ENCODE measurements at regions not wholly inside any gene's neighbourhood (a gene's known extent, or its start where the extent isn't known, plus 50 kb on each side); places are given as distances from the start of the nearest gene placed in this dataset.
A peak's percentile ranks its signal among the peaks of the same experiment; 100 is the strongest.

GRCh38 chr7:155887174-155887525 lies 74.9 kb upstream of the SHH start:
- ATAC-seq (ENCODE audit: low FRiP score) = no peak
- 82 to 88% methylated on average over 11 of the region's 11 CpGs for WGBS, 2 donors

DNA sequence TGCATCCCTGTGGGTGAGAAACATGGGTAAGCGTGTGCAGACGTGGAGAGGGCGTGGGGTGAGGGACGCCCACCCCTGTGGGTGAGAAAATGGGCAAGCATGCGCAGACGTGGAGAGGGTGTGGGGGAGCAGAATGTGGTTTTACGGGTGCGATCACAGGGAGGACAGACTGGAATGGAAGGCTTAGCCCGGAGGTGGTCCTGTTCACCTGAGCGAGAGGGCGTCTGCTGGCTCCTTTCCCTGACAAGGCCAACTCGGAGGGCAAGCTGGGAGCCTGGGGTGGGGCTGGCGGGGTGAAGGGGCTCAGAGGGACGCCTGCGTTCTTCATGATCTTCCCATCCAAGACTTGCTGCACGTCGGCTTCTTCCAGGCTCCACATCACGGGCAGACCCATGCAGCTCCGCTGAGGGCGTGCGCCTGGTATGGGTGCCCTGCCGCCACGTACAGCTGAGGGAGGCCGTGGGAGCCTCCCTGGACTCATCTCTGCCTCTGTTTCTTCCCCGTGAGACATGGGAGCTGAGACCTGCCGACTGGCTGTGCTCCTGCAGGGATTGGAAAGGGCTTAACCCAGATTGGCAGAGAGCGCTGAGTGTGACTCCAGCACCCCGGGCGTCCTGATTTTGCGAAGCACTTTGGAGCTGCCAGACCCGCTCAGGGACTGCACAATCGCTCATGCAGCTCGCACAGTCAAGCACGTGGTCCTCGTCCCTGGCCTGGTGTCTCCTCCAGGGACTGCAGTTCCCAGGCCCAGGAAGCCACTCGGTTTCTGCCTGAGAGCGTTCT lies 74.3 kb upstream of the SHH start:
- H3K4me1 ChIP-seq (ENCODE audit: control insufficient read depth in 1 of 2, insufficient read depth in 2 of 2, low read length in 2 of 2) = no peaks in the 10 kb centered on the region
- WGBS, 2 donors = 86 to 90% methylated on average over 37 of the region's 37 CpGs
- H3K27ac ChIP-seq (ENCODE audit: low read depth in 1 of 2, low read length in 2 of 2) = no peak overlapping the region
- no peaks in the 10 kb centered on the region for H3K36me3 ChIP-seq (ENCODE audit: control insufficient read depth in 1 of 2, insufficient read depth in 2 of 2, low read length in 1 of 2)
- ATAC-seq (ENCODE audit: low FRiP score) = no peak
- intact Hi-C loops (cut with DNase I) = no loop called here
- no peaks in the 10 kb centered on the region for H3K27me3 ChIP-seq (ENCODE audit: control insufficient read depth in 1 of 2, insufficient read depth in 2 of 2, low read length in 1 of 2)
- H3K4me3 ChIP-seq (ENCODE audit: low read length in 2 of 2) = no peak overlapping the region
- DNase-seq = peak in 1 of 2 donors; percentile 72
- H3K9me3 ChIP-seq (ENCODE audit: control insufficient read depth, low read length) = no peaks in the 10 kb centered on the region

More at GRCh38 chr7:155887174-155887525, 74.9 kb upstream of the SHH start:
- no peak overlapping the region for H3K27ac ChIP-seq (ENCODE audit: low read depth in 1 of 2, low read length in 2 of 2)
- intact Hi-C loops (cut with DNase I) = no loop called here
- H3K9me3 ChIP-seq (ENCODE audit: control insufficient read depth, low read length) = no peaks in the 10 kb centered on the region
- no peaks in the 10 kb centered on the region for H3K36me3 ChIP-seq (ENCODE audit: control insufficient read depth in 1 of 2, insufficient read depth in 2 of 2, low read length in 1 of 2)
- H3K4me1 ChIP-seq (ENCODE audit: control insufficient read depth in 1 of 2, insufficient read depth in 2 of 2, low read length in 2 of 2) = no peaks in the 10 kb centered on the region
- peak in 1 of 2 donors; percentile 68 for DNase-seq
- no peaks in the 10 kb centered on the region for H3K27me3 ChIP-seq (ENCODE audit: control insufficient read depth in 1 of 2, insufficient read depth in 2 of 2, low read length in 1 of 2)
- H3K4me3 ChIP-seq (ENCODE audit: low read length in 2 of 2) = no peak overlapping the region

DNA sequence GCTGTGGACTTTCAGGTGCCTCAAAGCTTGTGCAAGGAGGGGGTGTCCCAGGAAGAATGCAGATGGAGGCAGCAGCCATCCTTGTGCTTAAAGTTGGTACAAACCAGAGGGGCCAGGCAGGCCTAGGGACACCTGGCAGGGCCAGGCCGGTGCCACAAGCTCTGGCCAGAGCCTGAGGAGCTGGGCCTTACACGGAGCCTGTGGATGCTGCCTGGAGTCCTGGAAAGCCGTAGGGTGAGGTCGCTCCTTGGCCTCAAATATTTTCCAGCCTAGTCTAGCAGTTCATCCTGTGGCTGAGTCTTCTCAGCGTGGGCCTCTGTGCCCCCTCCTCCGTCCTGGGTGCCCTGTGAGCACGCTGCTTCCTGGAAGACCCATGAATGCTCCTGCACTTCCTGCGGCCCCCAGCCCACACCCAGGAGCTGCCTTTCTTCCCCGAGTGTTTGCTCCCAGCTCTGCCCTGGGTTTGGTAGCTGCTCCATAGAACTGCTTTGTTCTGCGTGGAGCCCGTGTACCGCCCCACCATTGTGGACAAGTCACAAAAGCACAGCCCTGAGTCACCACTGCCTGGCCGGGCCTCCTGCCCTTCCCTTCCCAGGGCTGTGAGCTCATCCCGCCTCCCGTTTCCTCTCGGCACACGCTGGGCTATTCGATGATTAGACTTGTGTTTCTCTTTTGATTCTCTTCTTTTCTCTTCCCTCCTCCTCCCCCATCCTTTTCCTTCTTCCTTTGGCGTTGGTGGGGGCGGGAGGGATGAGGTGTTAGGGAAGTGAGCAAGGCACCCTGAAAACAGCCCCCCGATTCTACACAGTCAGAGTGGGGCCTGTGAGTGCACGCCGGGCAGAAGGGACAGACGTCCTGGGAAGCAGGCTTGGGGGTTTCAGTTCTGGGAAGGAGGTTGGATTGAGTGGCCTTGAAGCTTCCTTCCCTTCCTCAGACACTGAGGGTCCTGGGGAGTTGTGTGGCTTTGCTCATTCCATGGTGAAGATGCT lies 73.2 kb upstream of the SHH start:
- Histone ChIP-seq H3K27ac (ENCODE audit: low read depth in 1 of 2, low read length in 2 of 2) (no peak overlapping the region), H3K36me3 (ENCODE audit: control insufficient read depth in 1 of 2, insufficient read depth in 2 of 2, low read length in 1 of 2) (no peaks in the 10 kb centered on the region), H3K9me3 (ENCODE audit: control insufficient read depth, low read length) (no peaks in the 10 kb centered on the region), H3K27me3 (ENCODE audit: control insufficient read depth in 1 of 2, insufficient read depth in 2 of 2, low read length in 1 of 2) (no peaks in the 10 kb centered on the region), H3K4me3 (ENCODE audit: low read length in 2 of 2) (no peak overlapping the region), H3K4me1 (ENCODE audit: control insufficient read depth in 1 of 2, insufficient read depth in 2 of 2, low read length in 2 of 2) (no peaks in the 10 kb centered on the region)
- WGBS, 2 donors = 55 to 59% methylated on average over 24 of the region's 24 CpGs
- intact Hi-C loops (cut with DNase I) = no loop called here
- peak in 1 of 2 donors; percentile 71 for DNase-seq
- no peak for ATAC-seq (ENCODE audit: low FRiP score)

- no peak overlapping the region for H3K4me3 ChIP-seq (ENCODE audit: low read length in 2 of 2)
- intact Hi-C loops (cut with DNase I) = no loop called here
- H3K9me3 ChIP-seq (ENCODE audit: control insufficient read depth, low read length) = no peaks in the 10 kb centered on the region
- no peaks in the 10 kb centered on the region for H3K36me3 ChIP-seq (ENCODE audit: control insufficient read depth in 1 of 2, insufficient read depth in 2 of 2, low read length in 1 of 2)
- WGBS, 2 donors = 73 to 74% methylated on average over 24 of the region's 24 CpGs
- DNase-seq (no peak), ATAC-seq (ENCODE audit: low FRiP score) (no peak)
- H3K27ac ChIP-seq (ENCODE audit: low read depth in 1 of 2, low read length in 2 of 2) = no peak overlapping the region
- no peaks in the 10 kb centered on the region for H3K27me3 ChIP-seq (ENCODE audit: control insufficient read depth in 1 of 2, insufficient read depth in 2 of 2, low read length in 1 of 2)
- no peaks in the 10 kb centered on the region for H3K4me1 ChIP-seq (ENCODE audit: control insufficient read depth in 1 of 2, insufficient read depth in 2 of 2, low read length in 2 of 2)
Measured at GRCh38 chr7:155884225-155885166, 72.2 kb upstream of the SHH start.

DNA sequence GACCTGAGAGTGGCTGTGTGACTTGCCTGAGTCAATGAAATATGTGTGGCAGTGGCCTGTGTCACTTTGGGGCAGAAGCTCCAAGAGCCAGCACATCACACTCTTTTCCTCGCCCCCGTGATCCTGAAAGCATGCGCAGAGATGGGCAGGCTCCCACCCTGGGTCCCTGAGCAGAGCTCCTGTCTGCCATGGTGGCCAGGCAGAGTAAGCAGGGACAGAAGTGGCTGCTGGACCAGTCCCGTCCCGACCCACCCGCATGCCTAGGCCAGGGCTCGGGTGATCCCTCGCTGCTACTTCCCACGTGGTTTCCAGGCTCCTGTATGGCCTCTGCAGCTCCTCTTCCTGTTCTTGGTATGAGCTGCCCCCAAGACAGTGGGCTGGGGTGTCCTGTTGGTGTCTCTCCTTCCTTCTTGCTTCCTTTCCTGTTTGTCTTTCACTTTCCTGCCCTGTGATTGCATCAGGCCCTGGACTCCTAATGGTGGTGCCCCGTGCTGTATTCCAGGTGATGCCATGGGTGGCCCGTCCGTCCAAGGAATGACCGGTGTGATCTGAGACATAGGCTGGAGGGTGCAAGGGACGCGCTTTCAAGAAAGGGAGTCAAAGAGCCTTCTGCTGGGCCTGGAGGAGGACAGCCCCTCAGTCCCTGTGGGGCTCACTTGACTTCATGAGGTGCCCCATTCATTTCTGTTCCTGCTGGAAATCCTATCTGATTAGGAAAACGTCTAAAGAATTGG lies 71.4 kb upstream of the SHH start:
- WGBS, 2 donors = 81 to 84% methylated on average over 16 of the region's 16 CpGs

GRCh38 chr7:155882596-155882995 lies 70.3 kb upstream of the SHH start:
- H3K4me1 ChIP-seq (ENCODE audit: control insufficient read depth in 1 of 2, insufficient read depth in 2 of 2, low read length in 2 of 2) = no peaks in the 10 kb centered on the region
- H3K36me3 ChIP-seq (ENCODE audit: control insufficient read depth in 1 of 2, insufficient read depth in 2 of 2, low read length in 1 of 2) = no peaks in the 10 kb centered on the region
- DNase-seq = peak in 1 of 2 donors; percentile 60
- 81 to 87% methylated on average over 5 of the region's 5 CpGs for WGBS, 2 donors
- no peaks in the 10 kb centered on the region for H3K27me3 ChIP-seq (ENCODE audit: control insufficient read depth in 1 of 2, insufficient read depth in 2 of 2, low read length in 1 of 2)
- H3K9me3 ChIP-seq (ENCODE audit: control insufficient read depth, low read length) = no peaks in the 10 kb centered on the region
- no peak for ATAC-seq (ENCODE audit: low FRiP score)
- intact Hi-C loops (cut with DNase I) = no loop called here
- H3K27ac ChIP-seq (ENCODE audit: low read depth in 1 of 2, low read length in 2 of 2) = no peak overlapping the region
- no peak overlapping the region for H3K4me3 ChIP-seq (ENCODE audit: low read length in 2 of 2)

More for the DNA sequence above, 71.4 kb upstream of the SHH start:
- Histone ChIP-seq H3K4me1 (ENCODE audit: control insufficient read depth in 1 of 2, insufficient read depth in 2 of 2, low read length in 2 of 2) (no peaks in the 10 kb centered on the region), H3K27ac (ENCODE audit: low read depth in 1 of 2, low read length in 2 of 2) (no peak overlapping the region), H3K36me3 (ENCODE audit: control insufficient read depth in 1 of 2, insufficient read depth in 2 of 2, low read length in 1 of 2) (no peaks in the 10 kb centered on the region), H3K4me3 (ENCODE audit: low read length in 2 of 2) (no peak overlapping the region), H3K9me3 (ENCODE audit: control insufficient read depth, low read length) (no peaks in the 10 kb centered on the region), H3K27me3 (ENCODE audit: control insufficient read depth in 1 of 2, insufficient read depth in 2 of 2, low read length in 1 of 2) (no peaks in the 10 kb centered on the region)
- DNase-seq (peak in 1 of 2 donors; percentile 65), ATAC-seq (ENCODE audit: low FRiP score) (no peak)
- intact Hi-C loops (cut with DNase I) = no loop called here

DNA sequence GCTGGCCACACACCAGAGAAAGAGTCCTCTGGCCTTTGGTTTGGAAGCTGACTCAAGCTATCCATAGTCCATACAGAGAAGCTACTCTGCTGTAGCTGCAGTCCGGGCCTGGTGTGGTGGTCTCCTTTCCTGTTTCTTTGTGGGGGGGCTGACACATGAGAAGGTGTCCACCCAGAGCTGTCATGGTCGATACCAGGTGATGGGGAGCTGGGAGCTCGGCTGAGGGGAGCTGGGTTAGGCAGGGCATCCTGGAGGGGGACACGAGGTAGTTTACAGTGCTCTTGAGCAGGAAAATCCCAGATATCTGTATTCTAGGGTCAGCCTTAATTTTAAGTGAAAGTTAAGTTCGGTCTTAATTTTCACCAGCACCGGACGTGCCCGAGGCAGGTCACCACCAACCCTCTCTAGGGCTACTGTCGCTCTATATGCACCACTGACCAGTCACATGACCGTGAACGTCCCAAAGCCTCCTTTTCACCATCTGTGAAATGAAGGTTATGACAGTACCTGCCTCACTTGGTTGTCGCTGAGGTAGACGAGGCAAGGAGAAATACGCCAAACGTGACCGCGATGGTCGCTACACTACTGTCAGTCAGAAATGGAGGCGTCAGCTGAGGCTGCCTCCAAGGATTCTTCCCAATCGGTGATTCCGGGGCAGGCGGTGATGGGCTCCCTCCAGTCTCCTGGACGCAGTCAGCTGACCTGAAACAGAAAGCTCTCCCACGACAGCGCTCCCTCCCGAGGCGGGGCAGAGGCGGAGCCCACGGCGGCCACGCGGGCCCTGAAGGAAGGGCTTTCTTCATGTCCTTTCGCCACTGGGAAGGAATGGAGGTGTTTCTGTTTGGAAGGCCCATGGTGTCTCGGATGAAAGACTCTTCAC lies 69.4 kb upstream of the SHH start:
- intact Hi-C loops (cut with DNase I) = no loop called here
- no peaks in the 10 kb centered on the region for H3K27me3 ChIP-seq (ENCODE audit: control insufficient read depth in 1 of 2, insufficient read depth in 2 of 2, low read length in 1 of 2)
- 89 to 91% methylated on average over 34 of the region's 34 CpGs for WGBS, 2 donors
- H3K4me3 ChIP-seq (ENCODE audit: low read length in 2 of 2) = no peak overlapping the region
- ATAC-seq (ENCODE audit: low FRiP score) (no peak), DNase-seq (peak in 1 of 2 donors; percentile 69)
- H3K4me1 ChIP-seq (ENCODE audit: control insufficient read depth in 1 of 2, insufficient read depth in 2 of 2, low read length in 2 of 2) = no peaks in the 10 kb centered on the region
- H3K27ac ChIP-seq (ENCODE audit: low read depth in 1 of 2, low read length in 2 of 2) = no peak overlapping the region
- H3K36me3 ChIP-seq (ENCODE audit: control insufficient read depth in 1 of 2, insufficient read depth in 2 of 2, low read length in 1 of 2) = no peaks in the 10 kb centered on the region
- H3K9me3 ChIP-seq (ENCODE audit: control insufficient read depth, low read length) = no peaks in the 10 kb centered on the region
